ENCODE measurements at regions not wholly inside any gene's neighbourhood (a gene's known extent, or its start where the extent isn't known, plus 50 kb on each side); places are given as distances from the start of the nearest gene placed in this dataset.

GRCh38 chr11:122319691-122320620 lies 203.9 kb upstream of the BLID start:
- no peak for DNase-seq (ENCODE audit: low read depth in 2 of 2)

GRCh38 chr11:122319085-122319484 lies 203.1 kb upstream of the BLID start:
- DNase-seq (ENCODE audit: low read depth in 2 of 2), result no peak

DNA sequence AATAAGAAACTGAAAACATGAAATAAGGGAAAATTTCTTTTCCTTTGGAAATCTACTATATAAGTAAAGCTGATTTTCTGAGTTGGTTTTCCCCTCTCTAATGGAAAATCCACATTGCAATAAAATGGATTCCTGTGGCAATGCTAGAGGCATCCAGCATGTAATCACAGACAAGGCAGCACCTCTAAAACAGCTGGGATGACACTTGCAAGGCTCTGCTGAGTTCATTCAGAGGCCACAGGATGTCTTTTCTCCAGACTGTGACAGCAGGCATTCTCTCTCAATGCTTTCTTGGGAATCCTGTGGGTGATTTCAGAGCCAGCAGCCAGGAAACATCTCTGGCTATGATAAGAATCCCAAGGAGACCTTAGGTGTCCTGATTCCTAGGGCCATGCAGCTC lies 201.3 kb upstream of the BLID start:
- no peak for DNase-seq (ENCODE audit: low read depth in 2 of 2)

- no peak for DNase-seq (ENCODE audit: low read depth in 2 of 2)
Measured at GRCh38 chr11:122313581-122313980, 197.6 kb upstream of the BLID start.

DNA sequence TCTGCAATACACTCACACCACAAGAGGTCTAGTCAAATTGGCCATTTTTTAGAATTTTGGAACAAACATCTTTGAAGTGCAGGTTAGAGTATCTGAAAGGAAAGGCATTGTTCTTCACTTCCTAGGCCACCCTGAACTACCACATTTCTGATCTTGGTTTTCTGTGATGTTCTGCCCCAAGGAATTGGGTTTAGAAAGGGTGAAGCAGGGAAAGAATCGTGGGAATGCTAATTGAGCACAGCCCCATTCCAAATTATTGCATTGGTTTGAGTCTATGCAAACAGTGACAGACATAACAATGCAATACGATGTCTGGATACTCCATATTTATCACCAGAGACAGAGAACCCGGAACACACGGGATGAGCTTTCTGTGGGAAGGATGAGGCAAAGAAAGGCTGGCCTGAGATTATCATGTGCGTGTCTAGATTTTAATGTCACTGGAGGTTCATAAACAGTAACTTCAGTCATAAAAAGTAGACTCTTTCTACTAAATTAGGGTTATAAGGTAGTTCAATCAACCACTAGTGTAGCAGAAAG lies 195.3 kb upstream of the BLID start:
- no peak for DNase-seq (ENCODE audit: low read depth in 2 of 2)

DNA sequence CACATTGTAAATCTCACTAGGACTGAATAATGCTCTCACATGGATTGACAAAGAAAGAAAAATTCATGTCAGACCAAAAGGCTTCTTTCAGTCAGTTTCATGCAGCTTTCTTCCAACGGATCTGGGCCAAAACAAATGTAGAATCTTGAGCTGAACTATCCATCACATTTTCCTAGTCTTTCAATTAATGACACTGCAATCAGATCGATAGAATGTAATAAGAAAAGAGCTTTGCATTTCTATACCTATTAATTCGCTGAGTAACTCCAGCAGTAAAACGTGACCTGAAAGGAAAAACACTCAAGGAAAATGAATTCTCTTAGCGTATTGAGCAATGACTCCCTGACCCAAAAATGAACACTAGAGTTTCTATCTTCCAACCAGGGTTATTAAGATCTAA lies 194.8 kb upstream of the BLID start:
- DNase-seq (ENCODE audit: low read depth in 2 of 2), result no peak

DNA sequence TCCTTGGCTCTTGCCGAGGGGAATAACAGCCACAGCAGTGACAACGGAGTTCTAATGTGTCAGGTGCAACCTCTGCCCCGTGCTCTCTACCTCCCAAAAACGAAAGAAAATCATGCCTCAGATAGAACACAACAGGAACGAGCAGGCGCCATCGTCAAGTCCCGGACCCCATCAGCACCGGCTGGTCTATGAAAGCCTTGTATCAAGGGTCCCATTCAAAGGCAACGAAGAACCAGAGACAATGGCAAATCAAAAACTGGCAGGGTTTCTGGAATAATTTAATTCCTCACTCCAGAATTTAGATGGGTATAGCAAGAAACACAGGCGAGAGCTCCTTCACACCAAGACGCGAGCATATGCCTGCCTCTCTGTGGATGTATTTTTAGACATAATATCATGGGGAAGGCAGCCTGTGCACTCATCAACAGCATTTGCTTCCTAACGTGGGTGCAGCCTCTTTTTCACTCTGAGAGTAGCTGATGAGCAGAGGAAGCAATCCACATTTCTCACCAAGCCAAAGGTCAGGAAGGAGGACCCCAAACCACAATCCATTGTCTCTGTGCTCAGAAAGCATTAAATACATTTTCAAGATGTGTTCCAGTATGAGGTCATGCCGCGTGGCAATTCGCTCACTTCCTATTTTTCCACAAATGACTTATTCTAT lies 193.4 kb upstream of the BLID start:
- DNase-seq (ENCODE audit: low read depth in 2 of 2), result no peak

DNA sequence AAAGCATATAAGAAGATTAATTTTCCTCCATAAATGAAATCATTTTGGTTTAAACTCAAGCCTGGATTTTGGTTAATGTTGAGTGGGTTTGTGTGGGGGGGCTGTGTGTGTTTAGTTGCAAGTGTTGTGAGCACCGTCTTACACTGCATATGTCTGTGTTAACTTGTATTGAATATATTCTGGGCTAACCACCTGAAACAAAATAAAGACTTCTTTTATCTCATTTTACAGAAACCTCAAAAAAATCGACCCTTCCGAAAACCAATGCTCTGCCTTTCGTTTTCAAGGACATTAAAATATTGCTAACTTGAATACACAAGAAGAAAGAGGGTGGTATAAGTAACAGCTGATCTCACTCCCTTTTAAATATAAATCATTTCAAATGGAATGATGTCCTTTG lies 192.2 kb upstream of the BLID start:
- DNase-seq (ENCODE audit: low read depth in 2 of 2), result no peak

- no peak for DNase-seq (ENCODE audit: low read depth in 2 of 2)
Measured at GRCh38 chr11:122307476-122308035, 191.5 kb upstream of the BLID start.

- DNase-seq (ENCODE audit: low read depth in 2 of 2), result no peak
Measured at GRCh38 chr11:122306831-122307391, 190.9 kb upstream of the BLID start.

GRCh38 chr11:122305426-122306320 lies 189.7 kb upstream of the BLID start:
- no peak for DNase-seq (ENCODE audit: low read depth in 2 of 2)

GRCh38 chr11:122304973-122305372 lies 189.0 kb upstream of the BLID start:
- no peak for DNase-seq (ENCODE audit: low read depth in 2 of 2)

GRCh38 chr11:122304306-122304705 lies 188.3 kb upstream of the BLID start:
- no peak for DNase-seq (ENCODE audit: low read depth in 2 of 2)

DNA sequence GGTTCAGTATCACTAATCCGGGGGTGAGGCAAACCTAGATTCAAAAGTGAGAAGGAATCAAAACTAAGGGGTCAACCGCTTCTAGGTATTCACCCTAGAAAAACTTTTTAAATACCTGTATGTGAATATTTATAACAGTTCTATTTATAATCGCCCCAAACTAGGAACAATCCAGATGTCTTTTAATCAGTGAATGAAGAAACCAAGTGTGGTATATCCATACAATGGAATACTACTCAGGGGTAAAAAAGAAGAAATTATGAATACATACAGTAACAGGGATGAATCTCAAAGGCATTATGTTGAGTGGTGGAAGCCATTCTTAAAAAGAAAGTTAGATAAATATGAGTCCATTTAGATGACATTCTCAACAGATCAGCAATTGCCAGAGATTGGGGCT lies 178.0 kb upstream of the BLID start:
- DNase-seq (ENCODE audit: low read depth in 2 of 2), result no peak

- no peak for DNase-seq (ENCODE audit: low read depth in 2 of 2)
Measured at GRCh38 chr11:122293296-122294023, 177.4 kb upstream of the BLID start.

DNA sequence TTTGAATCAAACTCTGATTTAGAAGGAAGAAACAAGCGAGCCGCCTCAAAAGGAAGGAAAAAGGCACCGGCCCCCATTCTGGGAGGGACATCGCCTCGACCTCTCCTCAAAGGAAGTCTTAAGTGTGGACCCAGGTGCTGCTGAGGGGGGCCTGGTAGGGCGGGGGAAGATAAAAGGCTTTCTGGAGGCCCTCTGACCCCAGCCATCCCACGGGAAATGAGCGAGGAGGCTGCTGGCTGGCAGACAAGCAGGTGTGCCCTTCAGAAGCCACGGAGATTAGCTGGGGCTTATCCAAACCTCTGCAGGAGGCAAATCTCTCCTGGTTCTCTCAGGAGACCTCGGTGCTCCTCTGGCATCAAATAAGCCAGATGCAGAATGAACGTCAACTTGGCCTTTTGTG lies 171.4 kb upstream of the BLID start:
- no peak for DNase-seq (ENCODE audit: low read depth in 2 of 2)

GRCh38 chr11:122285070-122285988 lies 169.3 kb upstream of the BLID start:
- DNase-seq (ENCODE audit: low read depth in 2 of 2), result no peak

DNA sequence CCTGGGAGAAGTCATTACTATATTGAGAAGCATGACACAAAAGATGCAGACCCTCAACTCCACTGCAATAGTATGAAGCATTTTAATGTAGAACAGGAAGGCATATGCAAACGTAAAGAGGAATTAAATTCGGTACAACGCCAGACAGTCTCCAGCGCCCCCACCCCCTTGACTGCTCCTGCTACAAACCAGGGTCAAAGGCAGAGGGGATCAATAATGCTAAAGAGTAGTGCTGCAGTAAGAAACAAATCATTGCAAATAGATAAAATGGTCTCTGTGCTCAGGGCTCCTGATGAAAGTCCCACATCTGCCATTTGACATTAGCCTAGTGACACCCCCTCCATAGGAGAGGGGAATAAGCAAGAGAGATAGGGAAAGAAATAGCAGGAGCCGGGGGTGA lies 164.9 kb upstream of the BLID start:
- no peak for DNase-seq (ENCODE audit: low read depth in 2 of 2)

DNA sequence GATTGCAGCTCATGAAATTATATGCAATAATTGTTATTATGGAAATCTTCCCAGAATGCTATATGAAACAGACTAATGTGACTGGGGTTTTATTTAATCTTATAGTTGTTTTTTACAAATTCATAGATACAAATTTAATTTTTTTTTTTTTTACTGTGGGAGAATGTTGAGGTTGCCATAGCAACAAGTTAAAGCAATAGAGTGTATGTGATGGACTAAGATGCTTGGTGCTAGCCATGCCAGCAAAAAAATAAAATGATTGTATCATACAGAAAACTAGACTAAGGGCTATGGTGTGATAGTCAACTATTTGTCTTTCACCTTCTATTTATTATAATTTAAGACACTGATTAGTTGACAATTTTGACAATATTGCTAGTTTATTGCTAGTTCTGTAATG lies 163.2 kb upstream of the BLID start:
- DNase-seq (ENCODE audit: low read depth in 2 of 2), result no peak

DNA sequence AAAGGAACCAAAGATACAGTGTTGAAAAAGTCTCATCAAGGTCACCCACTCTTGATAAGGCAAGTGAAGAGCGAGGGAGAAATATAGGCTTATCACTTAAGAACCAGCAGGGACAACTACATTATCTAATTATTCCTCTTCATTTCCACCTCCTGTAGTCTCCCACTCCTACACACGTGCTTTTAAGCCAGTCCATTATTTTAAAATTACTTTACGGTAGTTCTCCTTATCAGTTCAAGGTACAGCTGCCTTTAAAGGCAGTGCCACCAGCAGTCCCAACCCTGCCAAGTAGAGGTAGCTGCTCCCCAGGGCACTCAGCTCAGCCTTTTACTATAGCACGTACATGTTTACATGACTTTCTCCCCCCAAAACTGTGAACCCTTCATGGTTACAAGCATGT lies 161.5 kb upstream of the BLID start:
- DNase-seq (ENCODE audit: low read depth in 2 of 2), result no peak
